ENCODE measurements at regions not wholly inside any gene's neighbourhood (a gene's known extent, or its start where the extent isn't known, plus 50 kb on each side); places are given as distances from the start of the nearest gene placed in this dataset.
"Not testable (repeated sequence)": the region's sequence is repeated elsewhere in the genome, so short reads cannot be mapped to it uniquely, and the experiment has no call there.

- no peak for DNase-seq
Observed at GRCh38 chrX:63285375-63285774, 65.8 kb downstream of the SPIN4 start.

DNA sequence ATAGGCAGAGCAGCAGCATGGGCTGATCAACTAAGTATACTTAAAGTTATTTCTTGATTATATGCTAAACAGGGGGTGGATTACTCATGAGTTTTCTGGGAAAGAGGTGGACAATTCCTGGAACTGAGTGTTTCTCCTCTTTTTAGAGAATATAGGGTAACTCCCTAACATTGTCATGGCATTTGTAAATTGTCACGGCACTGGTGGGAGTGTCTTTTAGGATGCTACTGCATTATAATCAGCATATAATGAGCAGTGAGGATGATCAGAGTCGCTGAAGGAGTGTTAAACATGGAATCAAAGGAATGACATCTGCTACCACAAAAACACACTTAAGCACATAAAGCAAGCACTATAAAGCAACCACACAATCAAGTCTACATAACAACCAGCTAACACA, 66.5 kb downstream of the SPIN4 start:
- no peak for DNase-seq

- no peak for DNase-seq
Observed at GRCh38 chrX:63283348-63283747, 67.8 kb downstream of the SPIN4 start.

DNA sequence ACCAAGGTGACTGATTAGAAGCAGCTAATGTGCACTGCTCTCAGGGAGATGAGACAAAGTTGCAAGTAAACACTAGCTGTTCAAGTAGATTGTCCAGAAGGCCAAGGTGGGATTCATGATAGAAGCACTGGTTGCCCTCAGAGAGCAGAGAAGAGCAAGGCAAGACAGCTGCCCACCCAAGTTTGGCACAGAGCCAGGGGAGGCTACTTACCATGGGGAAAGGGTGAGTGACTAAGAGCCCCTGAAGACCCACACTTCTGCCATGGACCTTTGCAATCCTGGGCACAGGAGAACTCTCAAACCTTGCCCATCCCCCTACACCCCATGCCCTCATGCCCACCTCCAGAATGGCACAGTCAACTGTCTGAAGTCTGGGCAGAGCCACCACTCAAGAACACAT, 68.3 kb downstream of the SPIN4 start:
- DNase-seq = no peak

- no peak for DNase-seq
Observed at GRCh38 chrX:63282077-63282476, 69.1 kb downstream of the SPIN4 start.

DNA sequence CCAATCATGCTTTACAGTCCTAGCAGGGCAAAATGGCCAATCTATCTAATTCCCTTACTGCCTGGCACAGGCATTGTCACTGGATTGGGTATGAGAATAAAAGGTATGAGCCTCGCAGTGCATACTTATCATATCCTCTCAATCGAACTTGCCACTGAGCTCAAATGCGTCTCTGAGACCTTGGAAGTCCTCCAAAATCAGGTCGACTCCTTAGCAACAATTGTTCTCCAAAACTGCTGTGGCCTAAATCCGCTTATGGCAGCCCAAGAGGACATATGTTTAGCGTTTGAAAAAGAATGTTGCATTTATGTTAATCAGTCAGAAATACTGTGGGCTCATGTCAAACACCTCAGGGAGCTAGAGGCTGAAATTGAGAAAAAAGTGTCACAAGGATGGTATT, 69.7 kb downstream of the SPIN4 start:
- no peak for DNase-seq

DNA sequence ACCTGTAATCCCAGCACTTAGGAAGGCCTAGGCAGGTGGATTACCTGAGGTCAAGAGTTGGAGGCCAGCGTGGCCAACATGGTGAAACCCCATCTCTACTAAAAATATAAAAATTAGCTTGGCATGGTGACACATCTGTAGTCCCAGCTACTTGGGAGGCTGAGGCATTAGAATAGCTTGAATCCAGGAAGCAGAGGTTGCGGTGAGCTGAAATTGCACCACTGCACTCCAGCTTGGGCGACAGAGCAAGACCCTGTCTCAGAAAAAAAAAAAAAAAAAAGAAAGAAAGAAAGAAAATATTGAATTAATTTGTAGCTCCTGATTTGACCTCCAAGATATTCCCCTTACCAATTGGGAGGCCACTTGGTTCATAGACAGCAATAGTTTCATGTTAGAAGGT, 73.7 kb downstream of the SPIN4 start:
- not testable (repeated sequence) for DNase-seq

DNA sequence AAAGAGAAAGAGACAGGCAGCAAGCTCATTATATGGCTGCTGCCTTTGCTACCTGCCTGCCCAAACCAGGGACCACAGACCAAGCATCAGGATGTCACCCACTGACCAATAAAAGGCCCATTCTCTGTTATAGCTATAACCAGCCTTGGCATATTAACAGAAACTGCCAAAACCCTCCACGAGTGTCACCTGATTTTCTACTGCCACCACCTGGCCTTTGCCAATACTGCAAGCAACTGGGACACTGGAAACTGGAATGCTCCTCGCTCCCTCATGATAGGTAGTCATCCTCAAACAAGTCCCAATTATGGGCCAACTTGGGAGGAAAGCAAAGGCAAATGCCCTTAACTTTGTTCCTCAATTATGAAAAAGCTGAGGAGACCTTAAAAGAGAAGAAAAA, 76.0 kb downstream of the SPIN4 start:
- DNase-seq = no peak

GRCh38 chrX:63270873-63271272, 80.3 kb downstream of the SPIN4 start:
- DNase-seq = no peak

DNA sequence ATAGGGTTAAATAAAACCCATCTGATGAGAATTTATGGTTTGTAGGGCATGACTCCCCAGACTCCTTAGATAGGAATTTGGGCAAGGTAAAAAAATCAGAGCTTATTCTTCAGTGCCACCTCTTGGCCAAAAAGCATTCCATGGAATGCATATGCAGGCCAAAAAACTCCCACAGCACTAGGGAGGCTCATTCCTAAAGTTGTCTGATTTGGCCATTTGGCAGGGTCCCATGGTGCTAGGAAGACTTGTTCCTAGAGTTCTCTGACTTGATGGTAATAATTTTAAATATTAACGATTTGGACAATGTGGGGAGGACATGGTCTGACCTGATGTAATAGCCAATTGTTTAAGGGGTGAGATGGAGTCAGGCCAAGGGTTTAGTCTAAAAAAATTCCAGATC, 93.0 kb downstream of the SPIN4 start:
- DNase-seq = no peak

GRCh38 chrX:63250253-63250868, 100.8 kb downstream of the SPIN4 start:
- DNase-seq = peak; percentile 42

DNA sequence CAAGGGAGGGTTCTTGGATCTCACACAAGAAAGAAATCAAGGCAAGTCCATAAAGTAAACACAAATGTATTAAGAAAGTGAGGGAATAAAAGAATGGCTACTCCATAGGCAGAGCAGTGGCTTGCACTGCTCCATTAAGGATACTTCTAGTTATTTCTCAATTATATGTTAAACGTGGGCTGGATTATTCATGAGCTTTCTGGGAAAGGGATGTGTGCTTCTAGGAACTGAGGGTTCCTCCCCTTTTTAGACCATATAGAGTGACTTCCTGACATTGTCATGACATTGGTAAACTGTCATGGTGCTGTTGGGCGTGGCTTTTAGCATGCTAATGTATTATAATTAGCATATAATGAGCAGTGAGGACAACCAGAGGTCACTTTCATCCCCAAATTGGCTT, 108.4 kb downstream of the SPIN4 start:
- DNase-seq = not testable (repeated sequence)

- DNase-seq = not testable (repeated sequence)
Observed at GRCh38 chrX:63235963-63236362, 115.2 kb downstream of the SPIN4 start.

- not testable (repeated sequence) for DNase-seq
Observed at GRCh38 chrX:63233013-63233412, 118.1 kb downstream of the SPIN4 start.

GRCh38 chrX:63218202-63218601, 132.9 kb downstream of the SPIN4 start:
- DNase-seq = not testable (repeated sequence)

- DNase-seq = not testable (repeated sequence)
Observed at GRCh38 chrX:63217549-63217948, 133.6 kb downstream of the SPIN4 start.

GRCh38 chrX:63209645-63210044, 141.5 kb downstream of the SPIN4 start:
- not testable (repeated sequence) for DNase-seq

- DNase-seq = not testable (repeated sequence)
Observed at GRCh38 chrX:63209128-63209527, 142.0 kb downstream of the SPIN4 start.

DNA sequence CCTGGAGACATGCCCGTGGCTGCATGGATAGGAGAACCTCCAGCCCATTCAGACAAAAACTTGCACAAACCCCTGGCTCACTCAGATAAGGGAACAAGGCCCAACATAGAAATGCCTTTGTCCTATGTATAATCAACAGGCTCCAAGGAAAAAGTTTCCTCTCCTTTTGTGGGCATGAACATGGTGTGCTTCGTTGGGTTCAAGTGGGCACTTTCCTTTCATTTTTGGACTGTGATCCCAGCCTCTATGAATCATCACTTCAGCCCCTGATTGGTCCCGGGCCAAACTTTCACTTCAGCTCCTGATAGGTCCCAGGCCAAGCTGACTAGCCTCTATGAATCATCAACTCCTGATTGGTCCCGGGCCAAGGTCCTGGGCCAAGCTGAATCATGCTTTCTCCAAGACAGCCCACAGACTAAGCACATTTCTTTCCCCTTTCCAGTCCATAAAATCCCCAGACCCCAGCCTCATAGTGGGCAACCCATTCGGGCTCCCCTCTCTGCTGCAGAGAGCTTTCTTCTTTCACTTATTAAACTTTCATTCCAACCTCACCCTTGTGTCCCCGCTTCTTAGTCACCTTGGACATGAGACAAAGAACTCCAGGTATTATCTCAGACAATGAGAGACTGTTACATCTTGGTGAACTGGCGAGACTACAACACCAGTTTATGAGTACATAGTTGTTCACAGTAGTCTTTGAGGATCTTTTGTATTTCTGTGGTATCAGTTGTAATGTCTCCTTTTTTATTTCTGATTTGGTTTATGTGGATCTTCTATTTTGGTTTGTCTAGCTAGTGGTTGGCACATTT, 146.7 kb downstream of the SPIN4 start:
- not testable (repeated sequence) for DNase-seq

GRCh38 chrX:63201987-63202386, 149.1 kb downstream of the SPIN4 start:
- not testable (repeated sequence) for DNase-seq

DNA sequence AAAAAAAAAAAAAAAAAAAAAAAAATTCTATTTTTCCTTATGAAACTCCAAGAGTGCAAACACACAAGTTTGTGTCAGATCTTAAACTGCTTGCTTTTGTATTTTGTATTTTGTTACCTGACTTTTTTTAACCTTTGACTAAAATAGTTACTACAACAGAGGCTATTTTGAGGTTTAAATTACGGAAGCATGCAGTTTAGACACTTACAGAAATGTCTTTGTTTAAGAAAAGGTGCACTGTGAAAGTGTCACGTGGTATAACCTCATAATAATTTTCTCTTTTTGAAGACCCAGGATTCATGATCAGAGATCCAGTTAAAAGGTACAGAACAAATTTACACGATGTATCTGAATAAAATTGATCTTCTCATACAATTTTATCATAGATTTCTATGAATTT, 152.4 kb downstream of the SPIN4 start:
- DNase-seq = not testable (repeated sequence)

GRCh38 chrX:63192366-63193041, 158.6 kb downstream of the SPIN4 start:
- DNase-seq = not testable (repeated sequence)

DNA sequence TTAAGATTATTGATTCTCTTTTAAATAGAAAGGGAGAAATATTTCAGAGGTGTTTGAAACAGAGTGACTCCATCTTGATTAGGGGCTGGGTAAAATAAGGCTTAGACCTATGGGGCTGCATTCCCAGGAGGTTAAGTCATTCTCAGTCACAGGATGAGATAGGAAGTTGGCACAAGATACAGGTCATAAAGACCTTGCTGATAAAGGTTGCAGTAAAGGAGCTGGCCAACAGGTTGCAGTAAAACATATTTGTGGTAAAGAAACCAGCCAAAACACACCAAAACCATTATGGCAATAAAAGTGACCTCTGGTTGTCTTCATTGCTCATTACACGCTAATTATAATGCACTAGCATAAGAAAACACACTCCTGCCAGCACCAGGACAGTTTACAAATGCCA, 165.0 kb downstream of the SPIN4 start:
- DNase-seq = no peak

DNA sequence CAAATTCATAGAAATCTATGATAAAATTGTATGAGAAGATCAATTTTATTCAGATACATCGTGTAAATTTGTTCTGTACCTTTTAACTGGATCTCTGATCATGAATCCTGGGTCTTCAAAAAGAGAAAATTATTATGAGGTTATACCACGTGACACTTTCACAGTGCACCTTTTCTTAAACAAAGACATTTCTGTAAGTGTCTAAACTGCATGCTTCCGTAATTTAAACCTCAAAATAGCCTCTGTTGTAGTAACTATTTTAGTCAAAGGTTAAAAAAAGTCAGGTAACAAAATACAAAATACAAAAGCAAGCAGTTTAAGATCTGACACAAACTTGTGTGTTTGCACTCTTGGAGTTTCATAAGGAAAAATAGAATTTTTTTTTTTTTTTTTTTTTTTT, 171.3 kb downstream of the SPIN4 start:
- not testable (repeated sequence) for DNase-seq

Measured in left hindlimb (tissue), 1 donor.